GM18508 (cell line): ENCODE measurements at regions not wholly inside any gene's neighbourhood (a gene's known extent, or its start where the extent isn't known, plus 50 kb on each side); places are given as distances from the start of the nearest gene placed in this dataset.
"Not testable (repeated sequence)": the region's sequence is repeated elsewhere in the genome, so short reads cannot be mapped to it uniquely, and the experiment has no call there.

Source experiments
- ATAC-seq: cut with Tn5 transposase; IDR thresholded peaks from one replicate; pipeline ENCODE4 v1.9.1; 2021; ENCODE audit warnings: moderate number of reproducible peaks; ENCODE audit not compliant: insufficient read depth, unreplicated experiment

GRCh38 chr10:2817940-2818636 lies 249.3 kb upstream of the PFKP start:
- ATAC-seq, result no peak

GRCh38 chr10:2813693-2814092 lies 253.7 kb upstream of the PFKP start:
- no peak for ATAC-seq

DNA sequence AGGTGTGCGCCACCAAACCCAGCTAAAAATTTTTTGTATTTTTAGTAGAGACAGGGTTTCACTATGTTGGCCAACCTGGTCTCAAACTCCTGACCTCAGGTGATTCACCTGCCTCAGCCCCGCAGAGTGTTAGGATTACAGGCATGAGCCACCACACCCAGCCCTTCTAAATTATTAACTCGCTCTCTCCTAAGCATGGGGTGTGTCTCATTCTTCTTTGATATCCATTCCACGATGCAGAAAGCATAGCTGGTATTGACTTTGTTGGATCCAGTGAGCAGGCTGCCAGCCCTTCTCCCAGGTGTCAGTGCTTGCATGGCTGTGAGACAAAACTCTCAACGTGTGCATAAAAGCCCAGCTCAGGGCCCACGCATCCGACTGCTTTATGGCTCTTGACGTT lies 254.1 kb upstream of the PFKP start:
- no peak for ATAC-seq

GRCh38 chr10:2812631-2813030 lies 254.7 kb upstream of the PFKP start:
- no peak for ATAC-seq

GRCh38 chr10:2800178-2800577 lies 267.2 kb upstream of the PFKP start:
- no peak for ATAC-seq

DNA sequence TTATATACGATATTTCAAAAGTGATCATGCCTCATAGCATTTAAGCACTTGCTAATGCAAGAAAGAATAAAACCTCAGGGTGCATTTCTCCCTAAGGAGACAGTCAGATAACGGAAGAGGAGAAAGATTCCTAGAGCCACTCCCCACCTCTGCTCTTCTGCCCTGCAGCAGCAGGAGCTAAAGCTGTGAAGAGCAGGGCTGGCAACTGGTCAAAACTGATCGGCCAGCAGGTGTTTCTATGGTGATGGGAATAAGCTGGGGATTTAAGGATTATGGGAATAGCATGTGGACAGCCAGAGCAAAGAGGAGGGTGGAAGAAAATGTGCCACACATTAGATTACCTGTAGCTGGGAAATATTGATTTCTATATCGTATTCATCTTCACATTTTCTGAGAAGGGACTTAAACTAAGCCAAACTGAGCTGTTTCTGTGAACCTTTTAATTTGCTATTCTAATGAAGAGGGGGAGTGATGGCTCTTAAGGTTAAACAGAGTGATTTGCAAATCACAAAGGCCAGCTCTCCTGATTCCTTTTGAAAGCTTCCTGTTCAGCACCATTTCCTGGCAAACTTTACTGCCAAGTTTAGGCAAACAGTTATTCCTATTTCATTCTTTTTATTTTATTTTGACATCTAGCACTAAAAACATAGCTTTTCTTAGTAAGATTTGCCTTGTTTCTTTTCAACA lies 268.9 kb upstream of the PFKP start:
- ATAC-seq, result no peak

GRCh38 chr10:2791774-2792443 lies 275.4 kb upstream of the PFKP start:
- peak; percentile 96 for ATAC-seq

DNA sequence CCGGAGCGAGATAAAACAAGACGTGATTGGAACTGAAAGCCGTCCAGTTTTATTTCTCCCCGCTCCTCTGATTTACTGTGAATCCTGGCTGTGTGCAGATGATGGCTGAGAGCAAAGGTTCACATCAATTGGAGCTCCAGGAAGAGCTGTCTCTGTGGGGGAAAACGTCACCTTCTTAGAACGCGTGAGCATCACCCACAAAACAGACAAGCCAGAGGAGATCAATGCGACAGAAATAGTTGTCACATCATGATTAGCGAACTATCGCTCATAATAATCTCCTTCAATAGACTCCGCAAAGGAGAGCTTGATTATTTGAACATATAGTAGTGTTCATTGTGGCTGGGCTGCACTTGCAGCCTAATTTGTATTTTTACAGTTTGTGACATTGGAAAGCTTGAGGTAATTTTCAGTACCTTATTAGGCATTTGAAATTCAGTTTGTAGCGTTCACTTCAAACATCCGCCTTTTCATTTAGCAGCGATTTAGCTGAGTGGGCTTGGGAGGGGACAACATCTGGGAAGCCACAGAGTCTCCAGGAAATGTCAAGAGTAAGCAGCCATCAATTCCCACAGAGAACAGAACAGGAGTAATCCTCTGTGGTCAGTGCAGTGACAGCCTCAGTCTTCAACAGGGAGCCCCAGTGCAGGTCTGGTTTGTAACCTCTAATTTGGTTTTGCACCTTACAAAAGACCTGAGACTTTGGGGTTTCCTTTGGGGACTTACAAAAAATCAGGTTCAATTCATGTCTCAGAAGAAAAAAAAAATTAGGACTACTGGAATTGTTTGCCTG lies 276.8 kb upstream of the PFKP start:
- ATAC-seq, result no peak

- ATAC-seq, result no peak
Observed at GRCh38 chr10:2786251-2786650, 281.1 kb upstream of the PFKP start.

- no peak for ATAC-seq
Observed at GRCh38 chr10:2784766-2785165, 282.6 kb upstream of the PFKP start.

DNA sequence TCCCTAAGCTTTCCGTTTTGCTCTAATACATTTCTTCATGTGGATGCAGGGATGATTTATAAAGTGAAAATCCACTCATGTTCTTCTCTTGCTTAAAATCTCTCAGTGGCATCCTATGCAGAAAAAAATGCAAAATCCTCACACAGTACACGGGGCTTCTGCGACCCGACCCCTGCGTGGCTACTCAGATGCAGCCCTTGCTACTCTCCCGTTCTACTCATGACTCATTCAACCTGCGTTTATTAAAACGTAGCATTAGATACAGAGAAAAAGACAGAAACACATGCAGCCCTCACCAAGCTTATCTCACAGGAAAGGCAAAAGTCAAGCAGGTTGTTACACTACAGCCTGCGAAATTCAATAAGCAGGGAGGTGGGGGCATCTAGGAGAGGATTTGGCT lies 284.4 kb upstream of the PFKP start:
- no peak for ATAC-seq

DNA sequence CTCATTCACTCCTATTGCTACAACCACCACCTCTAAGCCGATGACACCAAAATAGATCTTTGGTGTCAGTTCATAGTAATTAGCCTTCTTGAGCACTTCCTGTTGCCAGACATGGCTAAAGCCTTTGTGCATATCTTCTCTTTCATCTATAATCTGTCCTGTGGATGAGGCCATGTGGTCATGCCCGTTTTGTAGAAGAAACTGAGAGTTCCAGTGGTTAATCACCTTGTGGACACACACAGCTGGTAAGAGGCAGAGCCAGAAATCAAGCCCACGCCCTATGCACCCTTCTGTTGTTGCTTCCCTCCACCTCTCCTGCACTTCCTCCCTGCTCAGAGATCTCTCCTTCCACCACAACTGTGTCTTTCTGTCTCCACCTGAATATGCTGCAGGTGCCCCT lies 285.1 kb upstream of the PFKP start:
- no peak for ATAC-seq

DNA sequence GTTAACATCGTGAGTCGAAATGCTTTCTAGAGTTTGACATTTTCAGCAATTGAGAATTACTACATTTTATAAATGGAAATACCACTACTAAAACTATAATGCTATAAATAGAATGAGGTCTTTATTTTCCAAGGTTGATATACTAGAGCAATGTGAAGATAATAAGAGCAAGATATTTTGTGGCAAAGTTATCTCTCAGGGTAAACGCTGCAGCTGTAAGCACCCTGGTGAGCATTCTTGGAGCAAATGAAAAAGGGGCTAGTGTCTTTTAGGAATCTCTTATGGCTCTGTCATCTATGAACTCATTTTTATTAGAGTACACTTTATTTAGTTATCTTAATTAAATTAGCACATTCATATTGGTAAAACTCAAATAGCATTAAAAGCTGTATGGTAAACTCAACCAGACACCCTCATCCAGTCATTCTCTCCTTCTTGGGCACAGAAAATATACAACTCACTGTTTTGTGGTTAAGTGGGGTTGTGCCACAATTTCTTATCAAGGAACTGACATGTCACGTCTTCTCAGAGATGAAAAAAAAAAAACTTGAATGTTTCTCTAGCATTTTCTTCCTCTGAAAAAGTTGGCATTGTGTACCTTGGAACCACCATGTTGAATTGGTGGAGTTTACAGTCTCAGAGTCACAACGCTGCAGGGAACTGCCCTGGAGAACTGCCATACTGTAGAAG lies 289.5 kb upstream of the PFKP start:
- no peak for ATAC-seq

- no peak for ATAC-seq
Observed at GRCh38 chr10:2772816-2773631, 294.3 kb upstream of the PFKP start.

- ATAC-seq, result no peak
Observed at GRCh38 chr10:2772135-2772534, 295.2 kb upstream of the PFKP start.

- ATAC-seq, result not testable (repeated sequence)
Observed at GRCh38 chr10:2767293-2767692, 300.1 kb upstream of the PFKP start.

- ATAC-seq, result no peak
Observed at GRCh38 chr10:2761971-2762370, 305.4 kb upstream of the PFKP start.

DNA sequence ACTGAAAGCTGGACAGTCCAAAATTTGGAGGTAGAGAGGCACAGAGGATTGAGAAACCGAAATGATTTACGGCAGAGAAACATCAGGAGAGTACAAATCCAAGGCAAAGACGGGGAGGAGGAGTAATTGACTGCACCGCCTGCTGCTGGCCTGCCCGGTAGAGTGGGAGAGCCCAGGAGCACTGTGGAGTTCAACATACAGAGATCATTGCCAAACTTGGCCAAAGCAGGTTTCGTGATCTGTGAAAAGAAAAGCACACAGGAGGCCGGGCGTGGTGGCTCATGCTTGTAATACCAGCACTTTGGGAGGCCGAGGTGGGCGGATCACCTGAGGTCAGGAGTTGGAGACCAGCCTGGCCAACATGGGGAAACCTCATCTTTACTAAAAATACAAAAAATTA lies 306.0 kb upstream of the PFKP start:
- no peak for ATAC-seq

DNA sequence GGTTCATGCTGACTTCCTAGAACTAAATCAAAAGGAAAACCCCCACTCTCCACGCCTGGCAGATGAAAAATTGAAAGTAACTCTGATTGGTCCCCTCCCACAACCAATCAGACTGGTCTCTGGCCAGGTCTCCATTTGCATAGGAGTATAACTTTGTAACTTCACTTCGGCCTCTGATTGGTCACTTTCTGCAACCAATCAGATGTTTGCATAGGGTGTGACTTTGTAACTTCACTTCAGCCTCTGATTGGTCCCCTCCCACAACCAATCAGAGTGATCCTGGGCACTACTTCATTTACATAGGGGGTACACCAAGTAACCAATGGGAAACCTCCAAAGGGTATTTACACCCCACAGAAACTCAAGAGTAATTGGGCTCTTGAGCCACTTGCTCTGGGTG lies 306.6 kb upstream of the PFKP start:
- no peak for ATAC-seq
